GM06990 (cell line): ENCODE measurements at regions not wholly inside any gene's neighbourhood (a gene's known extent, or its start where the extent isn't known, plus 50 kb on each side); places are given as distances from the start of the nearest gene placed in this dataset.

Experiments
- DNase-seq: peaks from one replicate; pipeline ENCODE4 v3.0.0-alpha.2; 2011; ENCODE audit not compliant: insufficient read length; ENCODE audit errors: extremely low read depth
- H3K27me3 ChIP-seq: replicated peaks from 2 replicates; pipeline ENCODE4 v1.6.0; 2011; ENCODE audit warnings: low read length; ENCODE audit not compliant: control insufficient read depth, insufficient read depth
- H3K36me3 ChIP-seq: 2 replicates; pipeline ENCODE4 v1.5.1; 2011; ENCODE audit warnings: low read length; ENCODE audit not compliant: control insufficient read depth, insufficient read depth
- H3K4me3 ChIP-seq: replicated peaks from 2 replicates; pipeline ENCODE4 v1.5.1; 2011; ENCODE audit warnings: low read depth, mild to moderate bottlenecking, control low read depth, low read length
- CTCF ChIP-seq: IDR thresholded peaks from 2 replicates; pipeline ENCODE4 v1.5.1; 2011; ENCODE audit warnings: low read length, control low read depth, mild to moderate bottlenecking, inconsistent platforms; ENCODE audit not compliant: insufficient read depth, poor library complexity, severe bottlenecking

GRCh38 chr7:156544919-156545715, 95.5 kb upstream of the RNF32 start:
- no peak for DNase-seq
- no peak for TF ChIP-seq CTCF
- Histone ChIP-seq H3K36me3 (no peaks in the 10 kb centered on the region), H3K4me3 (no peak overlapping the region), H3K27me3 (no peaks in the 10 kb centered on the region; the same call in 1 of the 2 replicates)

DNA sequence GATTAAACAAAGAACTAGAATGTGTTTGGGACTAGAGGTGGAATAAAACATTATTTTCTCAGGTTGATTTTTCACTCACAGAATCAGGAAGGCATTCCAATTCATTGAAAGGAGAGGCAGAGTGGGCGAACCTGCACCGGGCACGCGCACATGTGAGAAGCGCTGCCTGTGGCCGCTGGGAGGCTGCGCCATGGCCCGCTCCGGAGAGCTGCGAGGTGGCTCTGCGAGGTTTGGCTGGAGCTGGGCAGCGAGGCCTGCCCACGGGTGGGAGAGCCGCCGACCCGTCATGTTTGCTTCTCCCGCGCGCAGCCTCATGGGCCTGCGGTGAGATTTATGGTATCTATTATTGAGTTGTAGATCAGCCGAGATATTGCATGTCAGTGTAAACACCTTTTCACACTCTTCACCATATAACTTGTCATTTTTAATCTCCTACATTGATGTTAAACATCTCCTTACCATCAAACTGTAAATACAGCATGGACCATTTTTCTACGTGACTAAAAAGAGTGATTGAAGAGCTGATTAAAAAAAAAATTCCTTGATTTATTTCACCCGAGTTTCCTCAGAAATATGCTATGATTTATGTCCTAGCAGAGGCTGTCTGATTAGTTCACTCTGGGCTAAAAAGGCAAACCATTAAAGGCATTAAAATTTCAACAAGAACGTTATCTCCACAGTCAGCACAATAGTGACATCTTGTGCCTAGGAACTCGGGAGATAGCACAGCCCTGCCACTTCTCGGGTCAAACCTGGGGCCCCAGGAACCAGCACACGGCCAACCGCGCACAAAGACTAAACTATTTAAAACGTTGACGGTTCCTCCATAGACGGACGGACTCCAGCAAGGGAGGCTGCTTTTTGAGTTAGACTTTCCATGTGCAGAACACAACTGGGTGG, 96.6 kb upstream of the RNF32 start:
- no peak for DNase-seq

DNA sequence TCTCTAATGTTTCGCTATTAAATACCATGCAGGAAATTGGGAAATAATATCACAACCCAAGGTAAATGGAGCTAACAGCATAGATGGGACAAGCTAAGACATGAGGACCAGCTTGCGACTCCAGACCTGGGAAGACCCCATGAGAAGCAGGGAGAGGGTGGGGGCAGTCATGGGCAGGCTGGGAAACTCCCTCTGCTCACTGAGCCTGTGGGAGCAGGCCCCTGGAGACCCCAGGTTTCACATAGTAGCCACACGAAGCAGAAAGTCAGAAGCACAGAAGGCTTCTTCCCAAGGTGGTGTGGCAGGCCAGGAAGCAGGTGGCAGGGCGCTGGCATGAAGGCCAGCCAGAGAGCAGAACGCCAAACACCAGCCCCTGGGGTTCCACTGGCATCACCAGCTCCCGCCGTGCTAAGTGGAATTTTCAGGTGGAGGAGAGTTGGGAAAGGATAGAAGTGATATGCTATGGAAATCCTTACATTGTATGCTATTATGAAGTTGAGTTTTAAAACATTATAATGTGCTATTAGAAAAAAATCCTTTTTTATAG, 99.9 kb upstream of the RNF32 start:
- DNase-seq = no peak
- Histone ChIP-seq H3K36me3 (no peaks in the 10 kb centered on the region), H3K27me3 (no peaks in the 10 kb centered on the region; the same call in 1 of the 2 replicates), H3K4me3 (no peak overlapping the region)
- no peak for TF ChIP-seq CTCF

More for the DNA sequence above, 96.6 kb upstream of the RNF32 start:
- no peaks in the 10 kb centered on the region; the same call in 1 of the 2 replicates for H3K27me3 ChIP-seq
- no peak overlapping the region for H3K4me3 ChIP-seq
- no peak for TF ChIP-seq CTCF
- H3K36me3 ChIP-seq = no peaks in the 10 kb centered on the region

- H3K27me3 ChIP-seq = no peaks in the 10 kb centered on the region; the same call in 1 of the 2 replicates
- no peak overlapping the region for H3K4me3 ChIP-seq
- no peak for TF ChIP-seq CTCF
These were observed 100.6 kb upstream of the RNF32 start for GRCh38 chr7:156539999-156540398.

DNA sequence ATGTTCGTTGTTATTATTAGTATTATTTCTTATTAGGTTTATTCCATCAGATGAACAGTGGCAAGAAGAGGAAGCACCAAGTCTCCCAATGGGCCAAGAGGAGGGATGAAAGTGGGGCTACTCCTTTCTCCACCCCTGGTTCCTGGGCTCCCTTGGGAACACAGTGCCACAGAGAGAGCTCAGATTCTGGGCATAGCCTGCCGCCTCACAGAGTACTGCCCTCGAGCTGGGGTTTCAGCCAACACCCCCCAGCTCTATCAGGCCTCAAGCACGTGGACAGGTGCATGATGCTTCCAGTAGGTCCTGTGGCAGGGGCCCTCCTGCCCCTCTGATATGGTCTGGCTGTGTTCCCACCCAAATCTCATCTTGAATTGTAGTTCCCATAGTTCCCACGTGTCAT, 103.6 kb upstream of the RNF32 start:
- Histone ChIP-seq H3K4me3 (no peak overlapping the region), H3K27me3 (no peaks in the 10 kb centered on the region; the same call in 1 of the 2 replicates), H3K36me3 (no peaks in the 10 kb centered on the region)
- no peak for DNase-seq
- no peak for TF ChIP-seq CTCF

More at GRCh38 chr7:156539999-156540398, 100.6 kb upstream of the RNF32 start:
- no peak for DNase-seq
- H3K36me3 ChIP-seq = no peaks in the 10 kb centered on the region
